ENCODE measurements at regions not wholly inside any gene's neighbourhood (a gene's known extent, or its start where the extent isn't known, plus 50 kb on each side); places are given as distances from the start of the nearest gene placed in this dataset.

DNA sequence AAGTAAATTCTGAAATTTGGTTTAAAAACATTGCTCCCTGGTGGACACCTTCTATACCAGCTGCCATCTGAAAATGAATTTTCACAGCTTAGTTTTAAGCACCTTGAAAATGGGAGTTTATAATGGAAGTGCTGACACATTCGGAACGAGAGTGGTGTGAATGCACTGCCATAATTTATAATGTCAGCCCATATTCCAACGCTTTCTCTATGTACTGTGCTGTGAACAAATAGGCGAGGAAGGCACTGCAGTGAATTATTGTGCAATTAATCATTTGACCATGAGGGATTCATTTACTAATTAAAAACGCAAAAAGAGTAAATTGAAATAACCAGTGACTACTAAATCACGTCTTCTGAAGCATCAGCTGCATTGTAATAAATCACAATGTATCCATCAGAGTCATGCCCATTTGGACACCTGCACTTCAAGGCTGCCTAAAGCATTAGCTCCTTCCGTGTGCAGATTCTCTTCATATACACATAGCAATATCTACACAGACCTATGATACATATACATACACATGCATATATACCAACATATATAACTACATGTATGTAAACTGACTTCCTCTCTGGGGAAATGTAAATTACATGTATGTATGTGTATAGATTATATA is 699.8 kb downstream of the GALR1 start:
- DNase-seq: no peak

DNA sequence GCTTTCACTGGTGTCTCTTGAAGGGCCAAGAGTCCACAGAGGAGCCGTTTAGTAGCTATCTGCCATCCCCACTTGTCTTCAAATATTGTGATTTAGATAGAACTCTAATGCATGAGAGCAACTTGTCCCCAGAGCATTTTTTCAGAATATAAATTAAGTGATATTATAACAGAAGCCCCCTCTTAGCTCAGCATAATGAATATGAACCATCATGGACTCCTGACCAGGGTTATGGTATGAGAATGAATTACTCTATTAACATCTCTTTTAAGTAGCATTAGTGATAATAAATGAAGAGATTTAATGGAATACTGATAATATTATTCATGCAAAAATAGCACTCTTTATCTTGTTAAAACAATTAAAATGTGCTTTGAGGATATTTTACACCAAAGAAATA is 709.6 kb downstream of the GALR1 start:
- no peak for DNase-seq

DNA sequence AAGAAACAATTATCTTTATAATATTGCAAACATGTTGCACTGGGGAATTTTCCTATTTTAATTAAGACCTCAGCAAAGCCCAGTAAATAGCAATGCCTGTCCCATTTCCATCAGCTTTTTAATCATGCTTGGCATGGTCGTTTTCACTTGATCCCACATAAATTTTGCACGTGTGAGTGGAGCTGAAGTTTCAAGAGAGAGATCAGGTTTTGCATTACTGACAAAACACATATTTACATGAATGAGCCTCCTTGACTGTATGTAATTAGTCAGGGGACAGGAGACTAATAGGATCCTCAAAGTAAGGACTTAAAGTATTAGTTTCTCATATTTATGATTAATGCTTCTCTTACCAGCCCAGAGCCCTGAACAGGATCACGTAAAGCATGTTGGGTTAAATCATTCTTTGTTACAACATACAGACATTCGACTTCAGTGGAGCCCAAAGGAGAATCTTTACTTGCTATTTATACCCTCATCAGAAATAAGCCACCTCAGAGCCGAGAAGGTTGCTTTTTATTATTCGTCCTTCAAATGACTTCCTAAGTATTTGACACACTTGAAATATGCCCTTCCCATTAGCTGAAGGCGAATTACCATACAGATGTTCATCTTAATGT is 711.3 kb downstream of the GALR1 start:
- DNase-seq: no peak

DNA sequence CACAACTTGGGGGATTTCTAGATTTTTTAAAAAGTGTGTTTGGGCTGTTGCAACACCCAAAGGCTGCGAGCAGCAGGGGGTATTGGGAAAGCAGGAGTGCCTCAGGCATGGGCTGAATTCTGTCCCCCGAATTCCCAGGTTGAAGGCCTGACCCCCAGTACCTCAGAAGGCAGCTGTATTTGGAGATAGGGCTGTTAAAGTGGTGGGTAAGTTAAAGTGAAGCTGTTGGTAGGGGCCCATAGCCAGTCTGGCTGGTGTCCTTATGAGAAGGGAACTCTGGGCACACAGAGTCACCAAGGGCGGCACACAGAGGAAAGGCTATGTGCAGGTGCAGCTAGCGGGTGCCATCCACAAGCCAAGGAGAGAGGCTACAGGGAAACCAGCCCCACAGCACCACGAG is 717.4 kb downstream of the GALR1 start:
- no peak for DNase-seq

DNA sequence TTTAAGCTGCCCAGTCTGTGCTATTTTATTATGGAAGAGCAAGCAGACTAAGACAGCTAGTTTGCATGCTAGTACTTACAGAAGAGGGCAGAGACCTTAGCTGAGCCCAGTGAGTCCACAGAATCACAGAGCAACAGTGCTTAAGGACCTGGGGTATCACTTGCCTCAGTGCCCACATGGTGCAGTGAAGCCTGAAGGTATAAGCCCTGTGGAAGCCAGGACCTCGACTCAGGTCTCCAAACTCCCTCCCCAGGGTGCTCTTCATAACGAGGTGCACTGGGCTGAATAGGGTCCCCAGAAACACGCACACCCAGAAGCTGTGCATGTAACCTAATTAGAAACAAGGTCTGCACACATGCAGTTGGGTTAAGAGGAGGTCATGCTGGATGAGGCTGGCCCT is 718.1 kb downstream of the GALR1 start:
- no peak for DNase-seq

DNA sequence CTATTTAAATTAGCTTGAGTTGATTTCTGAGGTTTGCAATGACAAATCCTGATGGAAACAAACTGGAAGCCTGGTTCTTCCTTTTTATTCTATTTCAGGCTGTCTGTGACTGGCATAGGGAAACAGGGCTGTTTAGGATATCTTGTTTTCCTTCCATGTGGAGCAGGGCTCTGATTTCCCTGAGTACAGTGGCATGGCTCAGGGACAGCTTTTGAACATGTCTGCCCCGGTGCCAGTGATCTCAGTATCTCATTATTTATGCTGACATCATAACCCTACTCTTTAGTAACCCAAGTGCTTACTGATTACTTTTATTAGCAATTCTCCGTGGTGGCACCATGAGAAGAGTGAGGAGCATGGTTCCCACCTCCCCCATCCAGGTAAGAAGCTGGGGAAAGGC is 720.3 kb downstream of the GALR1 start:
- no peak for DNase-seq

DNA sequence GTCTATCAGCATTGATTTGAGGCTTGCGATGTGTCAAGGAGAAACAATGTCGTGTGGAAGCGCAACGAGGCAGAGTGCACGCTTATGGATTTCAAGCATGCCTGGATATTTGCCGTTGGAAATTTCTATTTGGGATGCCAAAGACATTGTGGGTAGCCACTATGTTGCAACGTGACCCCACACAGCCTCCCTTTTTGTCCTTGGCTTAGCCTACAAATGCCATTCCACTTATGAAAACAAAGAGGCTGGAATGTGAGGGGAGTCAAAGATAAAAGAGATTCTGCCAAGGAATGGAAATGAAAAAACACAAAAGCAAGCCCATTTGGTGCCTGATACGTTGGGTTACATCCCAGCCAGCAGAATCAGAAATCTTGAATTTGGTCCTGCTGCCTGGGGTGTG is 721.2 kb downstream of the GALR1 start:
- DNase-seq: no peak

DNA sequence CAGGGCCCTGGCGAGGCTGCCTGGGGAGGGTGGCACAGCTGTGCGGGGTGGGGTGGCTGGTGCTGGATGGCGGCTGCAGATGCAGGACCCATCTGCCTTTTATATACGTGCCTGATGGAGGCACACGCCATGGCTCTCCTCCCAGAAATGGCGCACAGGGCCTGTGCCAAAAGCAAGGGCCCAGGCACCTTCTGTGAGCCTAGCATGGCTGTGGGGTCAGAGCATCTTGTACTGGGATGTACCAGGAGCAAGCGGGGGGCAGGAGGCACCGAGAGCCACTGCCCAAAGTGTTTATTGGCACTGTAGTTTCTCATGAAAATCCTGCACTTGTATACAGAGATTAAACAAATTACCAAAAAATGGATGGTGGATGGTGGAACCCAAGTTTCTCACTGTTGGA is 724.1 kb downstream of the GALR1 start:
- no peak for DNase-seq

DNA sequence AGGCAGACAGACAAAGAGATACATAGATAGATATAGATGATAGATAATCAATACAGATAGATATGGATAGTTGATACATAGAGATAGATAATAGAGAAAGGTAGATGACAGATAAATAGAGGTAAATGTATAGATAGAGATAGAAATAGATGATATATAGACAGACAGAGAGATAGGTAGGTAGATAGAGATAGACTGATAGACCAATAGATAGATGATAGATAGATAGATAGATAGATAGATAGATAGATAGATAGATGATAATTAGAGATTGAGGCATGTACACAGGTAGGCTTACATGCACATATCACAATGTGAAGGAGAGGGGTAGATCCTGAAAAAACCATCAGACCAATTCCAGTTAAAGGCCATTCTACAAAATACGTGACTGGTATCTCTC is 724.7 kb downstream of the GALR1 start:
- no peak for DNase-seq

DNA sequence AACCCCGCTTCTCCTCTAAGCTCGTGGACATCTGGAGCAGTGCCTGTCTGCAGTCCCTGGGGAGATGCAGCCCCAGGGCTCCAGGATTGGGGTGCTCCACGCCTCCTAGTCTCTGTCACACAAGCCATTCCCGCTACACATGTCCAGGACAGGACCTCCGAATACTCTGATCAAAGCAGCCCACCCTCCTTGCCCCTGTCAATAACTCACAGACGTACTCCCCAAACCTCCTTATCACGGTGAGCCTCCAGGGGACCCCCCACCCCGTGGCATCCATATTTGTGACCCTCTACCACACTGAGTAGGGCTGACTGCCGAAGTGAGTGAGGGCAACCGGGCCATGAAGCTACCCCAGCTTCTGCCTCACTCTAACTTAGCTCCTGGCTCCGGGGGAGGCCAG is 727.7 kb downstream of the GALR1 start:
- no peak for DNase-seq

DNA sequence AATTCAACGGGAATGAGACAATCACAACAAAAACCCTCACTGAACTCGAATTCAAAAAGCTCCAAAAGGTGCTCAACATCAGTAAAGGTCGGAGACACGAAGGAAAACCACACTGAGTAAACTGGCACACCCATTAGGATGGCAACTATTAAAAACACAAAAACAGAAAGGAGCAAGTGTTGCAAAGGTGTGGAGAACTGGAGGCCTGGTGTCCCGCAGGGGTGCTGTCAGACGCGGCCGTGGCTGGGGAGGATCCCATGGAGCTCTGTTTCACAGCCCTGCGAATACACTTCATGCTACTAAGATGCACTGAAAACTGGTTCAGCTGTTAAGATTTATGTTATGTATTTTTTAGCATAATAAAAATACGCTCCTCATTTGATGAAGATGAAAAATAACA is 730.6 kb downstream of the GALR1 start:
- no peak for DNase-seq

DNA sequence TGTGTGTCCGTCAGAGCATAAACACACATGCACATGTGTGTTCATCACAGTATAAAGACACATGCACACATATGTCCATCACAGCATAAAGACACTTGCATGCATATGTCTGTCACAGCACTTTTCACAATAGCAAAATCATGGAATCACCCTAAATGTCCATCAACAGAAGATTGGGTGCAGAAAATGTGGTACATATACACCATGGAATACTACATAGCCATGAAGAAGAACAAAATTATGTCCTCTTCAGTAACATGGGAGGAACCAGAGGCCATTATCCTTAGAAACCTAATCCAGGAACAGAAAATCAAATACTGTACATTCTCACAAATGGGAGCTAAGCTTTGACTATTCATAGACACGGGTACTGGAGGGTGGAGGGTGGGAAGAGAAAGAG is 732.2 kb downstream of the GALR1 start:
- no peak for DNase-seq

DNA sequence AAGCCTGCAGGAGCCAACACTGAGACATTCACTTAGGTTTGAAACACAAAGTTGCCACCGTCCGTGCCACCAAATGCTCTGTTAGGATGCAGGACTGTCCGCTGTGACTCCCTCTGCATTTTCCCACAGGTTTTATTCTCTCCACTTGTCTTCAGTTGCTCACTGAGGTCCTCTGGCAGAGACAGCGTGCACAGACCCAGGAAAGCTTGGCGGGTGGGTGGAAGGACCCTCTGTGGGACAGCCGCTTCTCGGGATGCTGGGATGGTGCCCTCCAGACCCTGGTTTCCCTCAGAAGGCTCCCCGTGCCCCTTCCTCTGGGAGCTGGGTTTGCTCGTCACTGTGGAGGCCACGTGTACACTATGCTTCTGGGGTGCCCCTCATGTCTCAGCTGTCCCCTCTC is 733.6 kb downstream of the GALR1 start:
- DNase-seq: no peak

DNA sequence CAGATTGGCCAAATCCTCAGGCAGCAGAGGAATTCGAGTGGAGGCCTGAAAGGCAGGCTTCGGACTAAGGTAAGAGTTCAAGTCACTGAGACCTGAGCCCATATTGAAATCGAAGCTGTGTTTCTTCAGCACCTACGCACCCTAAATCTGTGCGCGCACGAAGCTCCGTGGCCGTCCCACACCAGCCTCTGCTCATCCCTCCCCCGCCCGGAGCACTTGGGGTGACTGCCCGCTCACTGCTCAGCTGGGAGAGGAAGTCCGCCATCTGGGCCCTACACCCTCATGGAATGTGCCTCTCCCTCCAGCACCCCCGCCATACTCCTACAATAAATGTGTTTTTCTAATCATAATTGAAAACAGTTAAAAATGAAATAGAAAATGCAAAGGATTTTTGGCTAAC is 734.5 kb downstream of the GALR1 start:
- DNase-seq: no peak

DNA sequence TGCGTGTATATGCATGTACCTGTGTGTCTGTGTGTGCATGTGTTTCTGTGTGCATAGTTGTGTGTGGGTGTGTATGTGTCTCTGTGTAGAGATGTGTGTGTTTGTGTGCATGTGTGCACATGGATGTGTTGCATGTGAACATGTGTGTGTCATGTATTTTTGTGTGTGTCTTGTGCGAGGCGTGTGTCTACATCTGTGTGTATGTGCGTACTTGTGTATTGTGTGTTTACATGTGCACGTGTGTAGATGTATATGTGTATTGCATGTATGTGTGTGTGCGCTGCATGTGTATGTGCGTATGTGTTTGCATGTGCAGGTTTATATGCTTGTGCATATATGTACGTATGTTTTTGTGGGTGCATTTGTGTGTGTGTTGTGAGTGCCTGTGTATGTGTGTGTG is 735.2 kb downstream of the GALR1 start:
- no peak for DNase-seq

DNA sequence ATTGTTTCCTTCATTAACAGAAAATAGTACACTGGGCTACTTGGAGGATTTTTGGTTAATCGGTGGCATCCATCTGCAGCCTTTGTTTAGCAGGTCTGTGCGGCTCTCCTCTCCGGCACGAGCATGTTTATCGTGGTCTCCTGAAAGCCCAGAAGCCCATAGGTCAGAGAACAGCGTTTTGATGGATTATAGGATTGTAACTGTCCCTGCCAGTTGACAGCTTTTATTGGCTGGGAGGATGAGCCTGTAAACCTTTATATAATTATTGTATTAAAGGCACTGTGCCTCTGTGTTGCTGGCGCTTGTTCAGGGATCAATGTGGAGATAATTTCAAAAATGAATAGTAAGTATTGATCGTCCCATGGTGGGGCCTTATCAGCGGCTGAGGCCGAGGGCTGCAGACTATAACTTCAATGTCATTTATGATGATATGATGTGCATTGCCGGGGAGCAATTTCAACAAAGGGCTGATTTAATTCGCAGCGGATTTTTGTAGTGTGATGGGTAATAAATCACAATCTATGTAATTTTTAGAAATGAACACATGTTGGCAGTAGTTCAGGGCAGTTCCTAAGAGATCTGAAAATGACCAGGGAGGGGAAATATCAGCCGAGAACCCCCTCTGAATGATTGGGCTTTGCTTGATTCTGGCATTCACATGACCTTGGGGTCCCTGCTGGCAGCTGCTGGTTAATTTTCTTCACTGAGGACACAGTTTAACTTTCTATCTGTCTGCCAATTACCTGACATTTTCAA is 736.1 kb downstream of the GALR1 start:
- DNase-seq: no peak

DNA sequence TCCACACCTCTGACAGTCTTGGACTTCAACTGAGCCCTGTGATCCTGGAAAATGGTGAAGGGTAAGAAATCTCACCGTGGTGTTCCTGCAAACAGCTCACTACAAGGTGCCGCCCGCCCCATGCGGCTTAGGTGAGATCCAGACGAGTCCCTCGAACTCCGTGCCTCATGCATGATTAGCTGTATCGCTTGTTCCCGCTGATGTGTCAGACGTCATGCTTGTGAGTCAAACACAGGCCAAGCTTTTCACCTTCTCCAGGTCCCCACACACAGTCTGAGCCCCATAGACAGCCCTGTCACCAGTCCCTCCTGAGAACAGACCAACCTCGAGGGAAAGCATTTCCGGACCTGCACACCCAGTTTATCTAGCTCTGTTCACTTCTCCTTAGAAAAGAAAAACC is 740.5 kb downstream of the GALR1 start:
- DNase-seq: no peak

DNA sequence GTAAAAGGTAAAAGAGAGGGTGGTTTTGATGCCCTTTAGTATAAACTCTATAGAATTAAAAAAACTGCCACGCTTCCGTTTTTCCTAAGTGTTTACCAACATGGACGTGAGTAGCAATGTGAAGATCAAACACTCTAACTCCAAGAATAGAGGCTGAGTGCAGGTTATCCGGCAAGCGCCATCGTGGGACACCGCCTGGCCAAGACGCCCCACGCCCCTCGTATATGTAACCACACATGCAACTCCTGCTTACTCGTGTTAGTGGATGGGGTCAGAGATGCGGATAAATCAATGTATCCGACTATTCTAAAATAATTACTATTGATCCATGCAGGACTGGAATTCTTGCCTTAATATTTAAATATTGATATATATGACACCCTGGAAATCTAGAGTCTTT is 741.3 kb downstream of the GALR1 start:
- no peak for DNase-seq

DNA sequence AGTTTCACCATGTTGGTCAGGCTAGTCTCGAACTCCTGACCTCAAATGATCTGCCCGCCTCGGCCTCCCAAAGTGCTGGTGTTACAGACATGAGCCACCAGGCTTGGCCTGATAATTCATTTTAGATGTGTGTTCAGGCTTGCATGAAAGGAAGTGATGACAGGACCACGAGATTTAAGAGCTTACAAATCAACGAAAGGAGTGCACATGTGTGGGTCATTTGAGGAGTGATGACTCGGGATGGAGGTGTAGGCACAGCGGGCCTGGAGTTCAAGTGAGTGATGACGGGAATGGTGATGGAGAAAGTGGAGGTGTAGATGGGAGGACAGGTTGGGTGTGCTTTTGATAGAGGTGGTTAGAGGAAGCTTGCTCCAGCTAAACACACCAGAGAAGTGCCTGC is 742.4 kb downstream of the GALR1 start:
- no peak for DNase-seq

DNA sequence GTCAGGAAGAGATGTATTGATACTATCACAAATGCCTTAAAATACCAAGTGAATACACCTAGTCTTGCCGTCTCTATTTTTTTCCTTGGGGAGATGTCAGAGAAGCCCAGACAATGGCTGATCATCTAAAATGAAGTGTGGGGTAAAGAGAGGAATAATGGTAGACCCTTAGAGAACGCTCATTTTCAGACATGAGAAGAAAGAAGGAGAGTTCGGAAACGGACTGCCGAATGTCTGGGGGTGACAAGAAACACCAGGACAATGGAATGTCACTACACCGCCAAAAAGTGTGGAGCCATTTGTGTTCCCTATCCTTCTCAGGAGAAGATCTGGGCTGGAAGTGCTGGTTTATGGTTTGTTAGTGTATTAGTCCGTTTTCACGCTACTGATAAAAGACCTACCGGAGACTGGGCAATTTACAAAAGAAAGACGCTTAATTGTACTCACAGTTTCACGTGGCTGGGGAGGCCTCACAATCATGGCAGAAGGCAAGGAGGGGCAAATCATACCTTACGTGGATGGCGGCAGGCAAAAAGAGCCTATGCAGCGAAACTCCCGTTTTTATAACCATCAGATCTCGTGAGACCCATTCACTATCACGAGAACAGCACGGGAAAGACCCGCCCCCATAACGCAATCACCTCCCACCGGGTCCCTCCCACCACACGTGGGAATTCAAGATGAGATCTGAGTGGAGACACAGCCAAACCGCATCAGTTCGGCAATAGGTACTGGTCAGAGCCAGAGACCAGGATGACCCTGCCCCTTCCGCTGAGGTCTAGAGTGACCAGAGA is 743.7 kb downstream of the GALR1 start:
- DNase-seq: no peak

DNA sequence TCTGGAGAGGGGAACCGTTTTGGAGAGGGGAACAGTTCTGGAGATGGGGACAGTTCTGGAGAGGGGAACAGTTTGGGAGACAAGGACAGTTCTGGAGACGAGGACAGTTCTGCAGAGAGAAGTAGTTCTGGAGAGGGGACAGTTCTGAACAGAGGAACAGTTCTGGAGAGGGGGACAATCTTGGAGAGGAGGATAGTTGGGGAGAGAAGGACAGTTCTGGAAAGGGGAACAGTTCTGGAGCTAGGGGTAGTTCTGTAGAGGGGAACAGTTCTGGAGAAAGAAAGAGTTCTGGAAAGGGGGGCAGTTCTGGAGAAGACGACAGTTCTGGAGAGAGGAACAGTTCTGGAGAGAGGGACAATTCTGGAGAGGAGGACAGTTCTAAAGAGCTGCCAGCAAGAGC is 745.9 kb downstream of the GALR1 start:
- DNase-seq: no peak

DNA sequence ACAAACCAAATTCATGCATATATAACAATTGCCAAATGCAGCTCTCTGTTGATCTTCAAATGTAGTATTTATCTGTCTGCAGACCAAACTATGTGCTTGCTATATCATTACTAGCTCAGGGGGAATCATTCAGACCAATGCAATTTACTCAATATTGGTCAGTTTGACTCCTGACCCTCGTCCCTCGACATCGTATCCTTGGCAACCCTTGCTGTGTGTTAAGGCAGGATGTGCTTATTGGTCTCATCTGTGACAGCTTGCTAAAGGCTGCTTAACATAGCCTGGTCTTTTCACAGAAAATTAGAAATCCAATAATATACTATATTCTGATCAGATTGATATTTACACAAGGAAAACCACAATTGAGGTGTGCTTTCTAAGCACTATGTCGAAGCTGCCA is 747.1 kb downstream of the GALR1 start:
- DNase-seq: no peak

DNA sequence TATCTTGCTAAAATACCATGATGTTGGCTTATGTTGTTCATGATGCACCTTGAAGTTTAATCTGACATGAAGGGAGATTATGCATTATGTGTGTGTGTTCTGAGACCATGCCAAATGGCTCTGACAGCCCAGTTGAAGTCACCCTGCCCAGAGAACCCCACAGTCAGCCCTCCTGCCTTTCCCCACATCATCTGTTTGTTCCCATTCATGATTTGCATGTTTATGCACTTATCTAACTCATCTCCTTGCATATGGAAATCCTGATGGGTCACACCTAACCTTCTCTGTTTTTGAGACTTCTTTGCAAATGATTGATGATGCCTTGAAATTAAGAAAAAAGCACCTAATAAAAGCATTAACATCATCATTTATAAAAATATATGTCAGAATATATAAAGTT is 752.2 kb downstream of the GALR1 start:
- no peak for DNase-seq

Data from NCI-H1048 (cell line).